Activated CD8-positive, alpha-beta memory T cell treated with anti-CD3 and anti-CD28 coated beads for 4 hours (primary cell): ENCODE measurements at regions not wholly inside any gene's neighbourhood (a gene's known extent, or its start where the extent isn't known, plus 50 kb on each side); places are given as distances from the start of the nearest gene placed in this dataset.
"Not testable (repeated sequence)": the region's sequence is repeated elsewhere in the genome, so short reads cannot be mapped to it uniquely, and the experiment has no call there.

Experiments
- DNase-seq, 2 donors: peaks; one replicate each; pipeline ENCODE4 v3.0.0-alpha.2; 2020; ENCODE audit warnings: low read depth in 2 of 2

DNA sequence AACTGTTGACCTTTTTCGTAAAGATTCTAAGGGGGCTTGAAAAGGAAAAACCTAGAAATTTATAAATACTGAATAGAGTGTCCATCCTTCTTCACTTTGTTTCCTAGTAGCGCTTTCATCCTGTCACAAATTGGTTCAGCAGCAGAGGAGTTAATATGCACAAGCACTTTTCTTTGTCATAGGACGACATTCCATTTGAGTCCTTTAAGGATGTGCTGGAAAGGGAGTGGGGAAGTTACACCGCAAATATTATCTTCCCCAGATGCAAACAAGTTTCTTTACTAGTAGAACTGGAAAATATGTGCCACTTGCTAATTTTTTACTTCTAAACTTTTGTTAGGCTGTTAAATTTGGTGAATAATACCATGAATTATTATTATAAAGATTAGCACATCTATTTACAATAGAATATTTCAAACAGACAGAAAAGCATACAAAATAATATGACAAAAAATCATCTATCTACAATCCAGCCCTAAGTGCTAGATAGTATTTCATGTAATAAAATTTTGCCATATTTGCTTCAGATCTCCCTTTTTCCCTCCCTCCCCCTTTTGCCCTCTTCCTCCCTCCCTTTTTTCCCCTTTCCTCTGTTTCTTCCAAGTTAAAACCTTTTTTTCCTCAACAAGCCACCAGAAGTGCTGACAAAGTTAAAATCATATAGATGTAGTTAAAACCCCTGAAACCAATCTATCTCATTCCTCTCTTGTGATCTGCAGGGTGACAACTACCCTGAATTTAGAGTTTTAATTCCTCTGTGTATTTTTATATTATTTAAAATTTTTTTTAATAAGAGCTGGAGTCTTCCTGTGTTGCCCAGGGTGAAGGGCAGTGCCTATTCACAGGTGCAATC, 50.5 kb upstream of the MAP4K3 start:
- DNase-seq = no peak

GRCh38 chr2:39488450-39488849, 51.4 kb upstream of the MAP4K3 start:
- DNase-seq = no peak

DNA sequence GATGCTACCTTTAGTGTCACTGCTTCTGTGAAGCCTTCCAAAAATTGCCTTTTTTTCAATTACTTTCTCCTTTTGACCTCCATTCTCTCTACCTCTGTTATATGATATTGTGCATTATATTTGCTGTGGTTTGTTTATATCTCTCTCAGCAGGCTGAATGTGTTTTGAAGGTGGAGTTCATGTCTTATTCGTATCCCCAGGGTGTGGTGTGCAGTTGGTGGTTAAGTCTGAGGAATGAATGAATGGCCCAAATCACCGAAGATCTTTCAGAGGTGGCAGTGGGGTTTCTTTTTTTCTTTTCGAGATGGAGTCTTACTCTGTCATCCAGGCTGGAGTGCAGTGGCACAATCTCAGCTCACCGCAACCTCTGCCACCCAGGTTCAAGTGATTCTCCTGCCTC, 53.5 kb upstream of the MAP4K3 start:
- DNase-seq = no peak

DNA sequence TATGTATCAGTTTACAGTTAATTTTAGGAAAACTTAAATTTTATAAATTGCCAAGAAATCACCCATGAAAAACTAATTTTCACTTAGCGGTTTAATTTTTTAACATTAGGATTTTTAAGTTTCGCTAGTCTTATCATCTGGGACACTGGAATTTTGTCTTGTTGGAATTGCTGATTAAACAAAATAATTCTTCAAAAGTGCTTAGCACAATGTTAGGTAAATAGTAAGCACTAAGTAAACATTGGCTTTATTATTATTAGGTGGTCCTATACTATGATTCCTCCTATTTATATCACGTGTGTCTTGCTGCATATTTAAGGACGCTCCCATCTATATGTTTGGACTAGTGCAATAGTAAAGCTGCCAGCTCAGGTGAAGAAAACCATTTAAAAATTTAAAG, 54.6 kb upstream of the MAP4K3 start:
- DNase-seq = no peak

GRCh38 chr2:39492095-39492590, 55.1 kb upstream of the MAP4K3 start:
- no peak for DNase-seq

DNA sequence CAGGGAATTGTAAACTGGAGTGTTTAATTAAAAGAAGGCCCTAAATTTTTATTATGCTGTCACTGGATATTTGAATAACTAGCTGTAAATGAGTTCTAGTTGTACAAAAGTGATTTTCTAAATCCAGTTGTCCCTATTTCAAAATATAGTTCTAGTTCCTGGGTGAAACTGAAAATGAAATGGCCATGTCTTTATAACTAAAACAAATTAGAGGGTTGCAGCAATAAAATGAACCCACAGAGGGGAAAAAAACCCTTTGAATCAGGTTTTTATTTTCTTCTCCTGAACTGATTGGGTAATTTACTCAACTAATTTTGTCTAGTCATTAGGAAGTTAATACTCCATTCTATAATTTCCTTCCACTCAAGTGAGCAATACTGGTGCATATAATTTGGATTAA, 55.6 kb upstream of the MAP4K3 start:
- no peak for DNase-seq

GRCh38 chr2:39494784-39495251, 57.7 kb upstream of the MAP4K3 start:
- no peak for DNase-seq

DNA sequence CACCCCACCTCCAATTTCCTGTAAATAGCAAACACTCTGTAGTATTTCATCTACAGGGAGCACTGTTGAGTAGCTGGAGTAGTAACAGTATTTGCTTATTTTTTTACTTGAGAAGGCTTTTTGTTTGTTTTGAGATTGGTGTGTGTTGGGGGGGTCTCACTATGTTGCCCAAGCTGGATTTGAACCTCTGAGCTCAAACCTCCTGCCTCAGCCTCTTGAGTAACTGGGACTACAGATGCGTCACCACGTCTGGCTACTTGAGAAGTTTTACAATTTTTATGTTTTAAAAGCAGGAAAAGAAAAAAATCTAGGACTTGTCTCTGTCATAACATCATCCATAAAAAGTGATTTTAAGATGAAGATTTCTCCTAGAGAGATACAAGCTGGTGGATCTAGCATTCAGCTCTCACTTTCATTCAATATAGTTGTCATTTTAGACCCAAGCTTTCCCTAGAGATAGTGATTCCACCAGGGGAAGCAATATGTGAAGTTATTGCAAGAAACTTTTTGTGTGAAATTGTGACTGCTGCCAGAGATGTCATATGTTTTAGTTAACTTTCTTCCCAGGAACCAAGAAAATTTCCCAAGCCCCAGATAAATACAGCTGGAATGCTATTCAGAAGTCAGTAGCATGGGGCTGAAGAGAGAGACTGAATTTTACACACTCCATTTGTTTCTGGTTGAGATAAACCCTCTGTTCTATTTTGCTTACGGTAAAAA, 60.2 kb upstream of the MAP4K3 start:
- no peak for DNase-seq

DNA sequence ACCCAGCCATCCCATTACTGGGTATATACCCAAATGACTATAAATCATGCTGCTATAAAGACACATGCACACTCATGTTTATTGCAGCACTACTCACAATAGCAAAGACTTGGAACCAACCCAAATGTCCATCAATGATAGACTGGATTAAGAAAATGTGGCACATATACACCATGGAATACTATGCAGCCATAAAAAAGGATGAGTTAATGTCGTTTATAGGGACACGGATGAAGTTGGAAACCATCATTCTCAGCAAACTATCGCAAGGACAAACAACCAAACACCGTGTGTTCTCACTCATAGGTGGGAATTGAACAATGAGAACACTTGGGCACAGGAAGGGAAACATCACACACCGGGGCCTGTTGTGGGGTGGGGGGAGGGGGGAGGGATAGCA, 61.1 kb upstream of the MAP4K3 start:
- not testable (repeated sequence) for DNase-seq

GRCh38 chr2:39498786-39499185, 61.7 kb upstream of the MAP4K3 start:
- DNase-seq = no peak

GRCh38 chr2:39499336-39499735, 62.3 kb upstream of the MAP4K3 start:
- no peak for DNase-seq

- DNase-seq = no peak
Measured at GRCh38 chr2:39501412-39501811, 64.3 kb upstream of the MAP4K3 start.

DNA sequence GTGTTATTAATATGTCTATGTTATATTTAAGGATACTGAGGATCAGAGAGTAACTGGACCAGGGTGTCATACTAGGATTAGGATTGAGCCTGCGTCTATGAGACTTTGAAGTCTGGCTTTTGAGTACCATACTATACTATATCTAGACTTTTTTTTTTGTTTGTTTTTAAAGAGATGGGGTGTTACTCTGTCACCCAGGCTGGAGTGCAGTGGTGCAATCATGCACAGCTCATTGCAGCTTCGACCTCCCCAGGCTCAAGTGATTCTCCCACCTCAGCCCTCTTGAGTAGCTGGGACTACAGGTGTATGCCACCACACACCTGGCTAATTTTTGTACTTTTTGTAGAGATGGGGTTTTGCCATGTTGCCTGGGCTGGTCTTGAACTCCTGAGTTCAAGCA, 66.2 kb upstream of the MAP4K3 start:
- DNase-seq = no peak

DNA sequence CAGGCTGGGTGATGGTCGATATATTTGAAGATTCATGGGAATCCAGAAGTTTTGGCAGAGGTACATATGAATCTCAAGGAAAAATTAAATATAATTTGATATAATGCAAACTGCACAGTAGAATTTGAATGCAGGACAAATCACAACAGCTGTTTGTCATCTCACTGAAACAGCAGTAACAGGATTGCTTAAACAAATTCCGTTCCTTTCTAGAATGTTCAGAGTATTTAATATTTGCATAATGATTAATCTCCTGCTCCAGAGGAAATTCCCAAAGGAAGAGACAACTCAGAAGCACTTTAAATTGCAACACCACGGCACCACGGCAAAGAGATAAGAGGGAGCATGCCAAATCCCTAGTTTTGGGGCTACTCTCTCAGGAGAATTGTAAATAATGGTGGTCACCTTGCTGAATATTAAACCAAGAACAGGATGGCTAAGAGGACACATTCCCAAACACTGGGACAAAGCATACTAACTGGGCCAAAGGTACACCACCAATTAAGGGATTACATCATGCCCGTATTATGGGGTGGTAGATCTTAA, 67.8 kb upstream of the MAP4K3 start:
- DNase-seq = no peak

GRCh38 chr2:39506215-39506614, 69.1 kb upstream of the MAP4K3 start:
- no peak for DNase-seq

GRCh38 chr2:39508198-39508597, 71.1 kb upstream of the MAP4K3 start:
- no peak for DNase-seq

DNA sequence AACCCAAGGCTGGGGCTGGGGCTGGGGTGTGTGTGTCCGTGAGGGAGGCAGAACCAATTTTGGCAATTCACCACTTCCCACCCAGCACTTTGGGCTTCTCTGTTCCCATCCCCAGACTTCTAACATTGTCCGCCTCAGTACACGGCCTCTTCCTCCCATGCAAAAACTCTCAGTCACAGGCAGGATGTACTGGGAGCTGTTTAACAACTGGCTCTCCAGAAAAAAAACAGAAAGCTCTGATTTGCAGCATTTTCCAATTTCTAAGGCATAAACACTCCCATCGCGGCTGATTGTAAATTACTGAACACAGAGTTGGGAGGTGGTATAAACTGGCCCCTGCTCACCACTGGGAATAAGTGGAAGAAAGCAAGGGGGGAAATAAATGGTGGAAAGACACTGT, 73.1 kb upstream of the MAP4K3 start:
- DNase-seq = no peak

GRCh38 chr2:39511219-39511604, 74.1 kb upstream of the MAP4K3 start:
- DNase-seq = no peak

- DNase-seq = no peak
Measured at GRCh38 chr2:39511605-39512433, 74.7 kb upstream of the MAP4K3 start.

DNA sequence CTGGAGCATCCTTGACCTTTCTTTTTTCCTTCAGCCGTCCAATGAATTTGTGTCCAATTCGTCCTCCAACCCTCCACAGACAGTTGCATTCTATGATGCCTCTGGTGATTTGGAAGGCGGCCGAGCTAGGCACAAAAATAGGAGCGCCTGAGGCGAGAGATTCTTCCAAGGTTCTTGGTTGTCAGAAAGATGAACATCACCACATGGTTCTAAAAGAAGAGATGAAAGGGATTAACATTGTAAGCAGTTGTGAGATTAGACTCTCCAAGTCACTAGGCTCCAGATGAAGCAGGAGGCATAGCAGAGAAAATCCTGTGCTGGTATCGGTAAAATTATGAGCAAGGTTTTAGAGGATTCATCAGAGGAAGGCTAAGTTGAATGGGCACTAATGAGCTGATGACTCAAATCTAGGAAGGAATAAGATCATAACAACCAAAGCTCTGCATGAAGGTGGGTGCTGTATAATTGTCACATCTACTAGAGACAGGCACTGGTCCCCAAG, 75.4 kb upstream of the MAP4K3 start:
- DNase-seq = no peak

DNA sequence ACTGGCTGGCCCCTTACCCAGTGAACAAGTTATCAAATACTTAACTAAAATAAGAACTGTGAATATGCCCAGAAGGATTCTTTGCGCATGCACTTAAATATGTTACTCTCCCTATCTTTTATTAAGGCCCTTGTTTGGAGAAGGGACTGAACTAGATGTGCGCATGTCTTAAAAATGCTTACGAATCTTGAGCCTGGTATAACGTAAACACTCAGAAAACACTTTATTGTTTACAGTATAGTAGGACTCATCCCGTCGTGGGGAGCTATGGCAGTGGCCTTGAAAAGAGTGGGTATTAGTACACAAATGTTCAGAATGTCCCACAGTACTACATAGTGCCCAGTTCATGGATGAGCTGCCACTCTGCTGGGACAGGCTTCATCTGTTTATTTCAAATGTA, 75.9 kb upstream of the MAP4K3 start:
- DNase-seq = no peak
